Lung (tissue), 12 donors: ENCODE measurements at regions not wholly inside any gene's neighbourhood (a gene's known extent, or its start where the extent isn't known, plus 50 kb on each side); places are given as distances from the start of the nearest gene placed in this dataset. TPM values are rescaled to one million over a fixed set of nuclear protein-coding genes. Genes with fewer than 3 reads are reported as not detected.
"Not testable (repeated sequence)": the region's sequence is repeated elsewhere in the genome, so short reads cannot be mapped to it uniquely, and the experiment has no call there.

Experiments
- ATAC-seq: fragments of 200-7000 bp; cut with Tn5 transposase; one replicate; pipeline ENCODE4 v1.9.1; 2020; ENCODE audit warnings: moderate number of reproducible peaks; ENCODE audit not compliant: insufficient read depth, low FRiP score
- DNase-seq, 3 donors: peaks; one replicate each; pipeline ENCODE4 v3.0.0-alpha.2; 2013 to 2017
- H3K27ac ChIP-seq, 2 donors: one replicate each; pipeline ENCODE4 v1.5.1; 2013; ENCODE audit warnings: mild to moderate bottlenecking in 2 of 2, moderate library complexity in 2 of 2, control low read depth in 1 of 2, inconsistent platforms in 1 of 2, low read depth in 1 of 2, low read length in 1 of 2
- H3K27me3 ChIP-seq, 3 donors: one replicate each; pipeline ENCODE4 v1.5.1; 2013; ENCODE audit warnings: low read length in 2 of 3; ENCODE audit not compliant: control insufficient read depth in 3 of 3, insufficient read depth in 3 of 3
- H3K36me3 ChIP-seq, 4 donors: one replicate each; pipeline ENCODE4 v1.5.1; 2013; ENCODE audit warnings: low read length in 4 of 4, mild to moderate bottlenecking in 1 of 4, moderate library complexity in 1 of 4; ENCODE audit not compliant: control insufficient read depth in 4 of 4, insufficient read depth in 4 of 4
- H3K4me1 ChIP-seq, 5 donors: one replicate each; pipeline ENCODE4 v1.5.1; 2013; ENCODE audit warnings: low read length in 5 of 5, mild to moderate bottlenecking in 2 of 5, moderate library complexity in 1 of 5; ENCODE audit not compliant: control insufficient read depth in 5 of 5, insufficient read depth in 5 of 5
- H3K4me3 ChIP-seq: one replicate; pipeline ENCODE4 v1.5.1; 2013; ENCODE audit warnings: mild to moderate bottlenecking, control low read depth, moderate library complexity
- H3K9ac ChIP-seq, 2 donors: one replicate each; pipeline ENCODE4 v1.5.1; 2013; ENCODE audit warnings: low read length in 2 of 2, control low read depth in 1 of 2; ENCODE audit not compliant: insufficient read depth in 1 of 2
- H3K9me3 ChIP-seq, 4 donors: one replicate each; pipeline ENCODE4 v1.5.1; 2013; ENCODE audit warnings: low read length in 3 of 4, mild to moderate bottlenecking in 1 of 4, moderate library complexity in 1 of 4; ENCODE audit not compliant: control insufficient read depth in 4 of 4, insufficient read depth in 3 of 4
- WGBS, 2 donors: extraction: QIAGEN DNeasy Blood & Tissue Kit; methylation state at CpG; one replicate each; pipeline ENCODE4 v1.1.7; 2013; 5-methylcytosine and 5-hydroxymethylcytosine counted together
- small RNA-seq: library from RNA; depleted of rRNA; stranded (forward); fragments of <200 nt; gene quantifications from one replicate; pipeline ENCODE3, GENCODE V24; 2014; ENCODE audit warnings: low replicate concordance
- TF ChIP-seq, protein P1 (sequence below): IDR thresholded peaks from 2 replicates; pipeline ENCODE4 v1.5.1; 2012; ENCODE audit warnings: mild to moderate bottlenecking; ENCODE audit errors: control extremely low read depth, extremely low read depth
- donor health status: control.
- donor health status: control.
- donor health status: Bipolar disorder and iron deficiency.
- donor health status: healthy.
- donor health status: DM: yes; HTN: yes; CAD: no.

DNA sequence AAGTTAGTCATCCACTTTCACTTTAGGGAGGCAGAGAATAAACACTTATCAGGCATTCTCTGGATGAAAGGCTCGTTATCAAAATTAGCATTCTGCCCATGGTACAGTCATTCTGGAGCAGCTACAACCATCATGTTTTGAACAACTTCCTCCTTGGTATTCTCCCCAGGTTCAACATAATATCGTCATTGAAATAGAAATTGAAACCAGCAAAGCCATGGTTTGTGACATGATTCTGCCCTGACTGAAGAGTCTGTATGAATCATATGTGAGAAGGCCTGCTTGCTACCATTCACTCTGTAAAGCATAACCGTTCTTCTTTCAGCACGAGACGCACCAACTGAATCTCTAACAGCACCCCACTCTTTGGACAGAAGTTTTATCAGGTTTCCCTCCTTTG lies 127.5 kb upstream of the RADX start:
- WGBS, 2 donors: 51 to 56% methylated on average over 5 of the region's 5 CpGs
- H3K4me1 ChIP-seq: no peaks in the 10 kb centered on the region
- H3K9ac ChIP-seq: no peak overlapping the region
- H3K27me3 ChIP-seq: peaks cover 0 to 27% (median 10%) of the 10 kb centered on the region in 3 donors
- DNase-seq (no peak), ATAC-seq (no peak)
- H3K27ac ChIP-seq: no peak overlapping the region
- H3K4me3 ChIP-seq: no peak overlapping the region
- TF ChIP-seq, protein P1, sequence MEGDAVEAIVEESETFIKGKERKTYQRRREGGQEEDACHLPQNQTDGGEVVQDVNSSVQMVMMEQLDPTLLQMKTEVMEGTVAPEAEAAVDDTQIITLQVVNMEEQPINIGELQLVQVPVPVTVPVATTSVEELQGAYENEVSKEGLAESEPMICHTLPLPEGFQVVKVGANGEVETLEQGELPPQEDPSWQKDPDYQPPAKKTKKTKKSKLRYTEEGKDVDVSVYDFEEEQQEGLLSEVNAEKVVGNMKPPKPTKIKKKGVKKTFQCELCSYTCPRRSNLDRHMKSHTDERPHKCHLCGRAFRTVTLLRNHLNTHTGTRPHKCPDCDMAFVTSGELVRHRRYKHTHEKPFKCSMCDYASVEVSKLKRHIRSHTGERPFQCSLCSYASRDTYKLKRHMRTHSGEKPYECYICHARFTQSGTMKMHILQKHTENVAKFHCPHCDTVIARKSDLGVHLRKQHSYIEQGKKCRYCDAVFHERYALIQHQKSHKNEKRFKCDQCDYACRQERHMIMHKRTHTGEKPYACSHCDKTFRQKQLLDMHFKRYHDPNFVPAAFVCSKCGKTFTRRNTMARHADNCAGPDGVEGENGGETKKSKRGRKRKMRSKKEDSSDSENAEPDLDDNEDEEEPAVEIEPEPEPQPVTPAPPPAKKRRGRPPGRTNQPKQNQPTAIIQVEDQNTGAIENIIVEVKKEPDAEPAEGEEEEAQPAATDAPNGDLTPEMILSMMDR: no peak
- H3K9me3 ChIP-seq: no peaks in the 10 kb centered on the region
- H3K36me3 ChIP-seq: no peaks in the 10 kb centered on the region

DNA sequence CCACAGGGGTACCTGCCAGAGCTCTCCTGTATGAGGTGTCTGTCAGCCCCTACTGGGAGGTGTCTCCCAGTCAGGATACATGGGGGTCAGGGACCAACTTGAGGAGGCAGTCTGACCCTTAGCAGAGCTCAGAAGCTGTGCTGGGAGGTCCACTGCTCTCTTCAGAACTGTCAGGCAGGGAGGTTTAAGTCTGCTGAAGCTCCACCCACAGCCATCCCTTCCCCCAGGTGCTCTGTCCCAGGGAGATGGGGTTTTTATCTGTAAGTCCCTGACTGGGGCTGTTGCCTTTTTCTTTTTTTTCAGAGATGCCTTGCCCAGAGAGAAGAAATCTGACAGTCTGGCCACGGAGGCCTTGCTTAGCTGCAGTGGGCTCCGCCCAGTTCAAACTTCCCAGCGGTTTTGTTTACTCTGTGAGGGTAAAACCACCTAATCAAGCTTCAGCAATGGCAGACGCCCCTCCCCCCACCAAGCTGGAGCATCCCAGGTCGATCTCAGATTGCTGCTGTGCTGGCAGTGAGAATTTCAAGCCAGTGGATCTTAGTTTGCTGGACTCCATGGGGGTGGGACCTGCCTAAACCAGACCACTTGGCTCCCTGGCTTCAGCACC lies 118.5 kb upstream of the RADX start:
- H3K36me3 ChIP-seq, ATAC-seq, H3K4me3 ChIP-seq, H3K9me3 ChIP-seq, H3K4me1 ChIP-seq, H3K27ac ChIP-seq, H3K9ac ChIP-seq: not testable (repeated sequence)
- DNase-seq: peak; percentile 0 to 16 (median 13)
- 23 to 39% methylated on average over 5 of the region's 5 CpGs for WGBS, 2 donors
- H3K27me3 ChIP-seq: peaks cover 0 to 11% (median 0%) of the 10 kb centered on the region in 3 donors

DNA sequence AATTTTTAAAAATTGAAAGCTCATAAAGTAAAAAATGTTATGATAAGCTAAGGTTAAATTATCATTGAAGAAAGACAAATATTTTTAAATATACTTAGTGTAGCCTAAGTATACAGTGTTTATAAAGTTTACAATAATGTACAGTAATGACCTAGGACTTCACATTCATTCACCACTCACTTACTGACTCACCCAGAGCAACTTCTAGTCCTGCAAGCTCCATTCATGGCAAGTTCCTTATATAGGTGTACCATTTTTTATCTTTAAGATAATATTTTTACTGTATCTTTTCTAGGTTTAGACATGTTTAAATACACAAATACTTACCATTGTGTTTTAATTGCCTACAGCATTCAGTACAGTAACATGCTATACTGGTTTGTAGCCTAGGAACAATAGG lies 112.3 kb upstream of the RADX start:
- ATAC-seq: no peak
- Histone ChIP-seq H3K4me1 (no peaks in the 10 kb centered on the region), H3K36me3 (no peaks in the 10 kb centered on the region), H3K27me3 (peaks cover 0 to 25% (median 4%) of the 10 kb centered on the region in 3 donors), H3K27ac (no peak overlapping the region), H3K9ac (no peak overlapping the region), H3K9me3 (no peaks in the 10 kb centered on the region), H3K4me3 (no peak overlapping the region)
- TF ChIP-seq, protein P1: no peak
- no peak for DNase-seq

DNA sequence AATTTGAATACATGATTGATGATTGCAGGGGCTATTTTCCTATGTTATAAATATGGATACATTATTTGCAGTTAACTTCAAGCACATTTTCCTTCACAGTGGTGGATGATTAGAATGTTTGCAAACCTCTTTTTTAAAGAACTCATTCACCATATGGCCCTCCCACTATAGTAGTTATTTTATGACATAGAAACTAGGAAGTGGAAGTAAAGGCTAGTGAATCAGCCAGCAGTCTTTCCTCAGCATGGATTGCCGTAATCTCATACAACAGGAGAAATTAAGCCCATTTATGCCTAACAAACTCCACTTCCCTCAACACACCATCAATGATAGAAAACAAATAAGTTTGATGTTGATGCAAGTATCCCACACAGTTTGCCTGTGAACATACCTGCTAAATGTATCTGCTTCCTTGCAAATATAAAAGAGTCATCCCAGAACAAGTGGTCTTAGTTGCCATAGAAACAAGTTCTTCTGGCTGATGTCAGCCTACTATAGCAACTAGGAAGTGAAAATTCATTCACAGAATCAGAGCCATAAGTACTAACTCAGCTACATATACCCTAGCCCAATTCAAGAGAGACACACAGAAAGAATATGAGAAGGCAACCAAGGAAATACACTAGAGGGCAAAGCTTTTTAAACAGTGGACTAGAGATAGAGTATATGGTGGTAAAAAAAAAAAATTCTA lies 100.9 kb upstream of the RADX start:
- ATAC-seq (no peak), DNase-seq (no peak)
- Histone ChIP-seq H3K4me3 (no peak overlapping the region), H3K9ac (no peak overlapping the region), H3K9me3 (no peaks in the 10 kb centered on the region), H3K36me3 (no peaks in the 10 kb centered on the region), H3K4me1 (no peaks in the 10 kb centered on the region), H3K27ac (no peak overlapping the region), H3K27me3 (peaks cover 0 to 23% (median 7%) of the 10 kb centered on the region in 3 donors)
- TF ChIP-seq, protein P1: no peak
- 56 to 79% methylated on average over 1 of the region's 1 CpG for WGBS, 2 donors

Small RNAs in the stretch of these regions (small RNA-seq; reads per million reads assigned to genes)
- gene AL133271.1: not detected
- gene RF00019: not detected
